ENCODE measurements at regions not wholly inside any gene's neighbourhood (a gene's known extent, or its start where the extent isn't known, plus 50 kb on each side); places are given as distances from the start of the nearest gene placed in this dataset.
"Not testable (repeated sequence)": the region's sequence is repeated elsewhere in the genome, so short reads cannot be mapped to it uniquely, and the experiment has no call there.

GRCh38 chr4:31474221-31474620 lies 754.1 kb downstream of the PCDH7 start:
- DNase-seq (ENCODE audit: low read depth) = no peak

DNA sequence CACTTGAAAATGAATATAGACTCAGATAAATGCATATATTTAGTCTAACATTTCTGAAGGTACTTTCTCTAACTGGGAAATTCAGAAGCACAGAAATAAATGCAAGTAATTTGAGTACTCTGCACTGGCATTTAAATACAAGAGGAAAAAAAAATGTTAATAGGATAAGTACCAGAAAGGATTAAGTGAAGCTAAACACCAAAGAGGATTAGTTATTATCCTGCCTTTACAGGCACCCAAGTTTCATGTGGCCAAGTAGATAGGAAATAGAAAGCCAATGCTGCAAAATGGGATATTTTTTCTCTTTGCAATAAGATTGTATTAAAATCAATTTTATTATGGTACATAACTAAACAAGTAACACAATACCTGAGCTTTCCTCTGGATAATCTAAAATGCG lies 762.5 kb downstream of the PCDH7 start:
- no peak for DNase-seq (ENCODE audit: low read depth)

DNA sequence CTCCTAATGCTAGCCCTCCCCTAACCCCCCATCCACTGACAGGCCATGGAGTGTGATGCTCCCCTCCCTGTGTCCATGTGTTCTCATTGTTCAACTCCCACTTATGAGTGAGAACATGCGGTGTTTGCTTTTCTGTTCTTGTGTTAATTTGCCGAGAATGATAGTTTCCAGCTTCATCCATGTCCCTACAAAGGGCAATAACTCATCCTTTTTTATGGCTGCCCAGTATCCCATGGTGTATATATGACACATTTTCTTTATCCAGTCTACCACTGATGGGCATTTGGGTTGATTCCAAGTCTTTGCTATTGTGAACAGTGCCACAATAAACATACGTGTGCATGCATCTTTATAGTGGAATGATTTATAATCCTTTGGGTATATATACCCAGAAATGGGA lies 779.0 kb downstream of the PCDH7 start:
- not testable (repeated sequence) for DNase-seq (ENCODE audit: low read depth)

GRCh38 chr4:31516520-31516919 lies 796.4 kb downstream of the PCDH7 start:
- DNase-seq (ENCODE audit: low read depth) = no peak

DNA sequence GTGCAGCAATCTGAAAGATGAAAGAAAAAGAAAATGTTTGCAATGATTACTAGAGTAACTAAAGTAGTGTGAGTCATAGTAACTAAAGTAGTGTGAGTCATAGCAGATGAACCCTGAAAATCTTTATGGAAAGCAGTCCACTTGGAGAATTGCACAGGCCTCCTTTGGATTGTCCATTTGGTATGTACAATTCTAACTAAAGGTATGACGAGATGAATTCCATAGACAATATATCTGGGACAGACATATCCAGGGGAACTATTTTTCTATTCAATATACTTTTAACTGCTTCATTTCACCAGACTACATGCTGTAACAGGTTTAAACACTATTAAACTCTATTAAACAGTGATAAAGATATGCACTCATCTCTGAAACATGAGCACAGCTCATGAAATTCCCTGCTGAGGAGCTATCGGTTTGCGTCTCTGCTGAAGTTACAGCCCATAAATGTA lies 798.7 kb downstream of the PCDH7 start:
- no peak for DNase-seq (ENCODE audit: low read depth)

DNA sequence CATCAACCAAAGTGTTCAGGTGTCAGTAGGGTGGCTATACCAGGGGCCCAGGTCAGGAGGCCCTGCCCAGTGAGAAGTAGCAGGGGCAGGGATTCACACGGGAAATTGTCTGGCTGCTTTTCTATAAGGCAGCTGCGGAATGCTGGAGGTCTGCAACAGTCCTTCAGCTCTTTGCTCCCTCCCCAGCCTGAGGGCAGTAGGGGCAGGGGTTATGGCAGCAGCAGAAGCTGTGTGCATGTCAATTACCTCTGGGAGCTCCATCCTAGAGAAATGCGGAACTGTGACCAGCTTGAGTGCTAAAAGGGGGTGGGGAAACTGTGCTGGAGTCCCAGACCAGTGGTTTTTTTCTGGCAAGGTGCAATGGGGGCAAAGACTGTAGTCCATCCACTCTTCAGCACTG lies 810.4 kb downstream of the PCDH7 start:
- no peak for DNase-seq (ENCODE audit: low read depth)

- no peak for DNase-seq (ENCODE audit: low read depth)
Measured at GRCh38 chr4:31538877-31539276, 818.7 kb downstream of the PCDH7 start.

DNA sequence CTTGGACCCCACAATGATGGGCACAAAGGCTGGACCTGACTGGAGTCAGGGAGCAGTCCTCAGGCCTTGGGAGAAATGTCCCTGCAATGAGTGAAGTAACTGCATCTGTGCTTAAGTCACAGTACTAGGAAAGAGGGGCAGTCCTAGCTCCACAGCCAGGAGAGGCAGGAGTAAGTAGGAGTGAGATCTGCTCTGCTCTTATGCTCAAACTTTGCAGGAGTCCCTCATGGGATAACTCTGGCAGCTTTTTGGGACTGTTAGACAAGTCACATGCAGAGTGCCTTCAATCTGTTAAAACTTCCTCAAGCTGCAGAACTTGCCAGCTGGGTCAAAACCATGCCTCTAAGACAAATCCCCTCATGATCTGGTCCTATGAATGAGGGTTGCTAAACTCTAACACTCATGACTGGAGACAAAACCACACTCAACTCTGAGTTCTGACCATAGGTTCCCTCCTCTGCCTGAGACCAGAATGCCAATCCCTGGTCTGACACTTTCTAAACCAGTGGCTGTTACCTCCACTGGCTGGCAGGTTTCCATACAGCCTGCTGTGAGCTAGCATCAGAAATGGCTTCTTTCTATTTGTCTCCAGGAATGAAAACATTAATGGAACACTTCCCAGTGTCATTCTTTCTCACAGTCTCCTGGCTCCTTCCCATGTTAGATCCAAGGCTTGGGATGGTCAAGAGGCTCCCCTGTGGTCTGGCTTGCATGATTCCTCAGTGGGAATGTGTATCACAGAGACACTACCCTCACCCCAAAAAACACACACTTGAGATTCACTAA lies 819.3 kb downstream of the PCDH7 start:
- DNase-seq (ENCODE audit: low read depth) = no peak

GRCh38 chr4:31545330-31545729 lies 825.2 kb downstream of the PCDH7 start:
- DNase-seq (ENCODE audit: low read depth) = no peak

- DNase-seq (ENCODE audit: low read depth) = no peak
Measured at GRCh38 chr4:31545755-31546154, 825.6 kb downstream of the PCDH7 start.

GRCh38 chr4:31548021-31548420 lies 827.9 kb downstream of the PCDH7 start:
- DNase-seq (ENCODE audit: low read depth) = no peak

DNA sequence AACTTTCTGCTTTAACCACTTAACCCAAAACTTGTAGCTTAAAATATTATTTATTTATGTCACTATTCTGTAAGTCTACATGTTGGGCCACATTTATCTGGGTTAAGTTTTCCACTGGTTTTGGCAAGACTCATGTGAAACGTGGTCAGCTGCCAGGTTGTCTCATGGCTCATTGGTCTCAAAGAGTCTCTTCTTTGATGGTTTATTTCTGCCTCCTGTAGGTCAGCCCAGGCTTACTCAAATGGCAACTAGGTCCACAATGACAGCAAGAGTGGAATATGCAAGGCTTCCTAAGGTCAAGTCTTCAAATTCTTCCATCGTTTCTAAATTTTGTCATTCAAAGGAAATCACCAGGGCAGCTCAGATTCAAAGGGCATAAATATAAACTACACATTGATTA lies 828.7 kb downstream of the PCDH7 start:
- DNase-seq (ENCODE audit: low read depth) = no peak

DNA sequence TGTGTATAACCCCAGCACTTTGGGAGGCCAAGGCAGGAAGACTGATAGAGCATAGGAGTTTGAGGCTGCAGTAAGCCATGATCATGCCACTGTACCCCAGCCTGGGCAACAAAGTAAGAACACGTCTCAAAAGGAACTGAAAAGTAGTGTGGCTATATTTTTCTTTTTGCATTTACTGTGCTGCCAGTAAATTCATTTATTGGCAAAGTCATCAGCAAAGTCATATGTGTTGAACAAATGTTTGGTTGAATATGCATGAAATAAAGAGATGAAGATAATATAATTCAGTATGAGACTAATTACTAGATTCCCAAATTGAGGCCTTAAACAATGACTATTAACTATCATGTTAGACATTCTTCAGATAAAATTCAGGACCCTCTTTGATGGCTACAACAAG lies 829.1 kb downstream of the PCDH7 start:
- DNase-seq (ENCODE audit: low read depth) = no peak

DNA sequence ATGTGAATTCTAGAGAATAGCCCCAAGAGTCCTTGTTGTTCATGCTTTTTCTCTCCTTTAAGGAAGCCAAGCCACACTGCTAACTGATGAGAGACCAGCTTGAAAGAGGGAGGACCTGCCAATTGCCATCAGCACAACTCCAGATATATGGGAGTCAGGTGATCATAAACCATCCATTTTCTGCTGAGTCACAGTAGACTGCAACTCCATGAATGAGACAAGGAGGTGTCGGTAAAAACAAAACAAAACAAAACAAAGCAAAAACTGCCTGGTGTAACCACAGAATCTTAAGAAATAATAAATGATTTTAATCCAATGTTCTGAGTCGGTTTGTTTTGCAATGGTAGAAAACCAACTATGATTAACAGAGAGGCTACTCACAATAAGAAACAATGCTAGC lies 837.3 kb downstream of the PCDH7 start:
- no peak for DNase-seq (ENCODE audit: low read depth)

- no peak for DNase-seq (ENCODE audit: low read depth)
Measured at GRCh38 chr4:31573554-31573953, 853.4 kb downstream of the PCDH7 start.

- DNase-seq (ENCODE audit: low read depth) = no peak
Measured at GRCh38 chr4:31575504-31575903, 855.3 kb downstream of the PCDH7 start.

GRCh38 chr4:31580843-31581242 lies 860.7 kb downstream of the PCDH7 start:
- DNase-seq (ENCODE audit: low read depth) = no peak

GRCh38 chr4:31585503-31585902 lies 865.3 kb downstream of the PCDH7 start:
- DNase-seq (ENCODE audit: low read depth) = no peak

- no peak for DNase-seq (ENCODE audit: low read depth)
Measured at GRCh38 chr4:31592293-31592692, 872.1 kb downstream of the PCDH7 start.

- DNase-seq (ENCODE audit: low read depth) = no peak
Measured at GRCh38 chr4:31595496-31595895, 875.3 kb downstream of the PCDH7 start.

DNA sequence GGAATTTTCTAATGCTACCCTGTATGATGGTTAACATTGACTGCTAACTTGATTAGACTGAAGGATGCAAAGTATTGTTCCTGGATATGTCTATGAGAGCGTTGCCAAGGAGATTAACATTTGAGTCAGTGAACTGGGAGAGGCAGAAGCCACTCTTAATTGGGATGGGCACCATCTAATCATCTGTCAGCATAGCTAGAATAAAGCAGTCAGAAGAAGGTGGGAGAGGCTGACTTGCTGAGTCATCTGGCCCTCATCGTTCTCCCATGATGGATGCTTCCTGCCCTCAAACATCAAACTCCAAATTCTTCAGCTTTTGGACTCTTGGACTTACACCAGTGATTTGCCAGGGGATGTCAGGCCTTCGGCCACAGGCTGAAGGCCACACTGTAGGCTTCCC lies 878.5 kb downstream of the PCDH7 start:
- no peak for DNase-seq (ENCODE audit: low read depth)

DNA sequence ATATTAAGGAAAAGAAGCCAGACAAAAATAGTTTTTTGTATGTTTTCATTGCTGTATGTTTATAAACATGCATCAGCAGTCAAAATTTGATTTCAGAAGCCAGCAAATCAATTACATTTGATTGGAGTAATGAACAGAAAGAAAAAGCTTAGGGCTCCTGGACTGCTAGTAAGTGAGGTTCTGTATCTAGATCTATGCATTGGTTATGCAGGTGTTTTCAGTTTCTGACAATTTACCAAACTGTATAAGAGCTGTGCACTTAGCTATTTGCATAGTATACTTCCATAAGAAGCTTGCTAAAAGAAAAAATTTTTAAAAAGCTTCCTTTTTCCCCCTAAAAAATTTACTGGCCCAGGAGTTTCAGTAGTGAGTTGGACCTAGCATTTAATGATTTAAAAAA lies 881.6 kb downstream of the PCDH7 start:
- no peak for DNase-seq (ENCODE audit: low read depth)

DNA sequence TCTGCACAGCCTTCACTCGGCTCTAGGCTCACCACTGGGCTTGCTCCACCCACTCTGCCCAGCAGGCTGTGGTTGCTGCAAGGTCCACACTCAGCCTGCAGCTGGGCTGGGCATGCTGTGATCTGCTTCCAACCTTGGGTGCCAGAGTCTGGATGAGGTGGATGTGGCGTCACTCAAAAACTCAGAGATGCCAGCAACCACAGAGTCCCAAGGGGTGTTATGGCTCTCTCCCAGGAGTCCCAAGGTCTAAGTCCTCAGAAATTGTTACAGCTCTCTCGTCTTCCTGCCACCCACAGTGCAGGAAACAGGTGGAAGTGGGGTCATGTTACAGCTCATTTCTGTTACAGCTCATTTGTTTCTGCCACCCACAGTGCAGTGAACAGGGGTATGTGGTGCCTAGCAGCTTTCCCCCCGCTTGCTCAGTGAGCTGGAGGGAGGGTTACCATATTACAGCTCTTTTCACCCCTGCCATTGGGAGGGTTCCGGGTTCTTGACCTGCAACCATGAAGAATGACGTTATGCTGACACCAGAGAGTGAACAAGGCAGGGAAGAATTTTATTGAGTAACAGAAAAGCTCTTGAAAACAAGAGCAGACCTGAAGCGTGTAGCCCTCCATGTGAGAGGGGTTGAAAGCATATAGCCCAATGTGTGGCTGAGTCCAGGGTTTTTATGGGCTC lies 893.9 kb downstream of the PCDH7 start:
- DNase-seq (ENCODE audit: low read depth) = no peak

DNA sequence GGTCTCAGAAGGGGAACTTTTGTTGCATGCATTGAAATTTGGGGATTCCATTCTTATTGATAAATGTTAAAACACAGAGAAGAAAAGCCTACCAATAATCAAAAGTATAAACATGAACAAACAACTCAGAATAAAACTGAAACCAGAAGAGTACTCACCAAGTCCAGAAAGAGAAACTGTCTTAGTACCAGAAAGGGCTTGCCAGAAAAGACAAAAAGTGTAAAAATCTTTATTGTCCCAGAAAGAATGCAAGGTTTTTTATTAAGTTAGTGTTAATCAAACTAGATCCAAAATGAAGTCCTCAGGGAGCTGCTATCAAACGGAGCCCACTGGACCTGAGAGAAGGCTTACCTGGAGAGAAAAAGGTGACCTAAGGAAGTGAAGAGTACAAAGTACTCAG lies 897.5 kb downstream of the PCDH7 start:
- no peak for DNase-seq (ENCODE audit: low read depth)

Measured in activated T-cell treated with anti-CD3 and anti-CD28 coated beads for 48 hours (primary cell).